ENCODE measurements at regions not wholly inside any gene's neighbourhood (a gene's known extent, or its start where the extent isn't known, plus 50 kb on each side); places are given as distances from the start of the nearest gene placed in this dataset.
A peak's percentile ranks its signal among the peaks of the same experiment; 100 is the strongest.

GRCh38 chr10:29737074-29737593 lies 102.4 kb upstream of the SVIL start:
- H3K79me2 ChIP-seq (ENCODE audit: control insufficient read depth, insufficient read depth, low read length) = peaks cover 21% of the 10 kb centered on the region
- H3K9ac ChIP-seq (ENCODE audit: insufficient read depth, low read length) = no peak overlapping the region
- TF ChIP-seq EZH2 (IDR thresholded peaks at IDR 0.05; ENCODE audit: low read length, missing control alignments) (no peak), CTCF (conservative IDR thresholded peaks at IDR 0.05 in 1 of 2, IDR thresholded peaks at IDR 0.05 in 1 of 2; ENCODE audit: low read depth in 1 of 2, low read length in 2 of 2) (no peak)
- peak in 1 of 2 donors; percentile 59 for DNase-seq (ENCODE audit: low read depth in 2 of 2)
- no peaks in the 10 kb centered on the region for H3K4me1 ChIP-seq (ENCODE audit: control insufficient read depth, extremely low read depth, insufficient read depth, low read length)
- H3K9me3 ChIP-seq (ENCODE audit: control insufficient read depth, insufficient read depth, low read depth, low read length) = no peaks in the 10 kb centered on the region
- peak overlapping the region in 3 of 4 experiments; percentile 27 to 93 (median 86) for H3K4me3 ChIP-seq (replicated peaks in 1 of 4; ENCODE audit: control extremely low read depth in 1 of 4, insufficient read depth in 1 of 4, low read depth in 3 of 4, low read length in 4 of 4)
- H4K20me1 ChIP-seq (ENCODE audit: control insufficient read depth, extremely low read depth, insufficient read depth, low read length) = no peaks in the 10 kb centered on the region
- H3K36me3 ChIP-seq (ENCODE audit: control insufficient read depth, insufficient read depth, low read length) = no peaks in the 10 kb centered on the region
- H3K27me3 ChIP-seq (ENCODE audit: control insufficient read depth, insufficient read depth, low read length) = no peaks in the 10 kb centered on the region
- peak overlapping the region; percentile 96 for H3K4me2 ChIP-seq (ENCODE audit: extremely low read depth, insufficient read depth, low read length)
- H2AFZ ChIP-seq (ENCODE audit: low read length) = no peak overlapping the region
- no peak overlapping the region for H3K27ac ChIP-seq (ENCODE audit: insufficient read depth, low read length)

GRCh38 chr10:29736366-29737073 lies 101.7 kb upstream of the SVIL start:
- H3K27ac ChIP-seq (ENCODE audit: insufficient read depth, low read length) = peak overlapping the region; percentile 79
- no peaks in the 10 kb centered on the region for H3K9me3 ChIP-seq (ENCODE audit: control insufficient read depth, insufficient read depth, low read depth, low read length)
- H2AFZ ChIP-seq (ENCODE audit: low read length) = peak overlapping the region; percentile 87
- H3K27me3 ChIP-seq (ENCODE audit: control insufficient read depth, insufficient read depth, low read length) = no peaks in the 10 kb centered on the region
- TF ChIP-seq CTCF (conservative IDR thresholded peaks at IDR 0.05 in 1 of 2, IDR thresholded peaks at IDR 0.05 in 1 of 2; ENCODE audit: low read depth in 1 of 2, low read length in 2 of 2) (no peak), EZH2 (IDR thresholded peaks at IDR 0.05; ENCODE audit: low read length, missing control alignments) (no peak)
- DNase-seq (ENCODE audit: low read depth in 2 of 2) = peak; percentile 35 to 67
- peak overlapping the region; percentile 83 to 95 (median 90) for H3K4me3 ChIP-seq (replicated peaks in 1 of 4; ENCODE audit: control extremely low read depth in 1 of 4, insufficient read depth in 1 of 4, low read depth in 3 of 4, low read length in 4 of 4)
- peaks cover 27% of the 10 kb centered on the region for H3K79me2 ChIP-seq (ENCODE audit: control insufficient read depth, insufficient read depth, low read length)
- H3K9ac ChIP-seq (ENCODE audit: insufficient read depth, low read length) = peak overlapping the region; percentile 84
- H4K20me1 ChIP-seq (ENCODE audit: control insufficient read depth, extremely low read depth, insufficient read depth, low read length) = no peaks in the 10 kb centered on the region
- H3K36me3 ChIP-seq (ENCODE audit: control insufficient read depth, insufficient read depth, low read length) = peaks cover 2% of the 10 kb centered on the region
- no peaks in the 10 kb centered on the region for H3K4me1 ChIP-seq (ENCODE audit: control insufficient read depth, extremely low read depth, insufficient read depth, low read length)
- H3K4me2 ChIP-seq (ENCODE audit: extremely low read depth, insufficient read depth, low read length) = peak overlapping the region; percentile 96

GRCh38 chr10:29735628-29736365 lies 101.0 kb upstream of the SVIL start:
- Histone ChIP-seq H3K36me3 (ENCODE audit: control insufficient read depth, insufficient read depth, low read length) (peaks cover 2% of the 10 kb centered on the region), H3K9me3 (ENCODE audit: control insufficient read depth, insufficient read depth, low read depth, low read length) (no peaks in the 10 kb centered on the region), H2AFZ (ENCODE audit: low read length) (peak overlapping the region; percentile 87), H3K9ac (ENCODE audit: insufficient read depth, low read length) (peak overlapping the region; percentile 84), H3K27ac (ENCODE audit: insufficient read depth, low read length) (peak overlapping the region; percentile 79), H3K4me3 (replicated peaks in 1 of 4; ENCODE audit: control extremely low read depth in 1 of 4, insufficient read depth in 1 of 4, low read depth in 3 of 4, low read length in 4 of 4) (peak overlapping the region; percentile 83 to 95 (median 90)), H3K79me2 (ENCODE audit: control insufficient read depth, insufficient read depth, low read length) (peaks cover 31% of the 10 kb centered on the region), H3K4me1 (ENCODE audit: control insufficient read depth, extremely low read depth, insufficient read depth, low read length) (no peaks in the 10 kb centered on the region), H4K20me1 (ENCODE audit: control insufficient read depth, extremely low read depth, insufficient read depth, low read length) (no peaks in the 10 kb centered on the region), H3K27me3 (ENCODE audit: control insufficient read depth, insufficient read depth, low read length) (no peaks in the 10 kb centered on the region), H3K4me2 (ENCODE audit: extremely low read depth, insufficient read depth, low read length) (peak overlapping the region; percentile 96)
- DNase-seq (ENCODE audit: low read depth in 2 of 2) = peak; percentile 72 to 77
- TF ChIP-seq EZH2 (IDR thresholded peaks at IDR 0.05; ENCODE audit: low read length, missing control alignments) (no peak), CTCF (conservative IDR thresholded peaks at IDR 0.05 in 1 of 2, IDR thresholded peaks at IDR 0.05 in 1 of 2; ENCODE audit: low read depth in 1 of 2, low read length in 2 of 2) (peak; percentile 67 to 79)

Measured in fibroblast of lung (primary cell).